Stimulated activated CD8-positive, alpha-beta memory T cell treated with anti-CD3 and anti-CD28 coated beads, Interleukin-15, amount 100 ng/mL, for 48 hours (primary cell): ENCODE measurements at regions not wholly inside any gene's neighbourhood (a gene's known extent, or its start where the extent isn't known, plus 50 kb on each side); places are given as distances from the start of the nearest gene placed in this dataset.
A peak's percentile ranks its signal among the peaks of the same experiment; 100 is the strongest.

Source experiments
- DNase-seq, 2 donors: peaks; one replicate each; pipeline ENCODE4 v3.0.0-alpha.2; 2020; ENCODE audit warnings: low read depth in 2 of 2

DNA sequence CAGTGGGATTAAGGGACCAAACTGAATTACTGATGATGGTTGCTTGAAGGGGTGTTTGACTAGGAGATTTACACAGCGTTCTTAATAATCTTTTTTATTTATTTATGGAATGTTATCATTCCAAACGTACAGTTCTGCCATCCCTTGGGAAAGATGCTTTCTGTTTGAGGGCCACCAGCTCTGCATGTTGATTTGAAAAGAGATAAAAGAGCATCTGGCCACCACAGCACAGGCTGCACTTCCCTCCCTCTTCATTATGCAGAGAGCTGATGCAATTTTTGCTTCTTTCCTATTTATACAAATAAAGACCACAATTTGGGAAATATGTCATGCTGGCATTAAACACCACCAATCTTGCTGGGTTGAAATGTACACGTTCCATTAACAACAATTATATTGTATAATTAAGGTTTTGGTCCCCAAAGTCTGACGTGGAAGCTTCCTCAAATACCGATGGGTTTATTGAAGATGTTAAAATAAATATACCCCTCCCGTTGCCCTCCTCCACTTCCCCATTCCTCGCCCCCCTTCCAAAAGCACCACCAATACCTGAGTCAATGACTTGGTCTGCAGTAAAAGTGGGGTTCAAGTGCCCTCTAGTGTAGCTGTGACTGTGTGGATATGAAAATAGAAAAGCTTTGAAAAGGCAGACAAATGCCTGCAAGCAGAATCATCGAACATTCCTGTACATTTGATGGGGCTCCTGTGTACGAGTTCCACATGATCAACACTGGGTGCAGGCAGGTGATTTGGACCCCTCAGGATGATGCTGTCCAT lies 211.9 kb downstream of the HRH4 start:
- no peak for DNase-seq

DNA sequence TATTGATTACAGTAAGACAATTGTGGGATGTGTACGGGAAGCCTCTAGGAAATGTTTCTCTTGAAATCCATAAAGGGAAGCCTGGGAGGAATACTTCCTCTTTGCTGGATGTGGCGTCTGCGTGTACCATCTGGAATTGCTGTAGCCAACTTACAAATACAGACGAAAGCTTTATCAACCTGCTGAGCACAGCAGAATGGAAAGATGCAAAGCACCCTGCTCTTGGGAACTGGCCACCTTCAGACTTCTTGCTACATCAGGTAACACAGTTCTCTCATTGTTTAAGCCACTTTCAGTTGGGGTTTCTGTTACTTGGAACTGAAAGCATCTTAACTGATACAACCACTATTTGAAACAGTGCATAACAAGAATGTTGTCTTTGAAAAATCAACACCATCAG lies 213.8 kb downstream of the HRH4 start:
- no peak for DNase-seq

DNA sequence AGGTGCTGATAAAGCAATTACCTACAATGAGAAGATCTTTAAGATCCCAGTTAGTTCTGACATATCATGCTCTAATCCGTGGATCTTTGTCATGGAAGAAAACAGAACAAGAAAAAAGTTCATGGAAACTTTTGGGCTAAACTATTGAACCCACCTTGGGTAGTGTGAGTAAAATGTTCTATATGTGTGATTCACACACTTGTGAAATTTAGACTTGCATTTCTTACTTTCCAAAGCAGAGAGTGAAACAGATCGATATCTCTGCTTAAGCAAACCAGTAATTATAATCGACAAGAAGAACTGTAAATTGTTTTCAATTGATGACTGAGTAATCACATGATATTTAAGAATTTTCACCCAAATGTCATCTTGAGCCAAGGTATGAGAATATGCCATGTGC lies 214.2 kb downstream of the HRH4 start:
- DNase-seq: no peak

DNA sequence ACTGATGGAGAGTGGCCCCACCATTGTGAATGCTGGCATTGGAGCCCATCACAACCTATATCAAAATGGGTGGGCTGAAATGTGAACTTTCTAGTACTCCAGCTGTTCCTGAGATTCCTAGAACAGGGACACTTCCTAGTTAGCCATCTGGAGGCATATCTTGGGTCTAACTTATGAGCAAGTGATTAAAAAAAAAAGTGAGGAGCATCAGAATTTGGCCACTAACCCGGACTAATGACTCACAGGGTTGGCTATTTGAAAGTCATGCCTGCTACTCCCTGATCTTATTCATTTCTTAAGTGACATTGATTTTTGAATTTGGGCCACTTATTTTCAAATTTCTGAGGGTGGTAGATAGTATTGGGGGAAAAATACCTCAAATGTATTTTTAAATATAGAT lies 216.6 kb downstream of the HRH4 start:
- DNase-seq: no peak

DNA sequence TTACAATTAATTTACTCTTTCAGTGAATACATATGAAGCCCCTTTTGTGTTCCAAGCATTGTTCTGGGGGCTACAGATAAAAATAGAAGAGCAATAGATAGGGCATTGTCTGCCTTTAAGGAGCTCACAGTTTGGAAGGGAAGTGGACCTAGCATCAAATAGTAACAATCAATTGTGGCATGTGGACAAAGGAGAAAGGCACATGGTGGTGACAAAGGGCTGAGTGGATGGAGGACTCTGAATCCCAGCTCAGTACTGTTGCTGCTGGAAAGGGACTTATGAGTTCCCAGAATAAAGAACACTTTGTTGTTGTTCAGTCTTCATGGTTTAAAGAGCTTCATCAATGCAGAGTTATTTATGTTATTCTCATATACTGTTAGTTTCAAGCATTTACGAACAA lies 217.7 kb downstream of the HRH4 start:
- DNase-seq: no peak

DNA sequence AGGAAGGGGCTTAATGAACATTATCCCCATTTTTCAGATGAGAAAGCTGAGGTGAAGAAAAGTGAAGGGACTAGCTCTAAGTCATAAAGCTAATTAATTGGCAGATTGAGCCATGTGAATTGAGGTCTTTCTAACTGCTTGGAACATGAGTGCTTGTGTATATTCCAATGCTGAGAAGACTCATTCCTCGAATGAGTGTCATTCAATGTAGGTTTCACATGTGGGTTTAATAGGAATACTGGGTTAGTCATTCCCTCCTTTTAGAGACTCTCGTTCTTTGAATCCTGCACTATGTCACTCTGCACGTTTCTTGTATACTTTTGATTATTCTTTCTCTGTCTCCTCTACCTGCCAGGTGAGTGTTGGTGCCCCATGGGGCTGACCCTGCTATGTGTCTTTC lies 218.2 kb downstream of the HRH4 start:
- DNase-seq: no peak

DNA sequence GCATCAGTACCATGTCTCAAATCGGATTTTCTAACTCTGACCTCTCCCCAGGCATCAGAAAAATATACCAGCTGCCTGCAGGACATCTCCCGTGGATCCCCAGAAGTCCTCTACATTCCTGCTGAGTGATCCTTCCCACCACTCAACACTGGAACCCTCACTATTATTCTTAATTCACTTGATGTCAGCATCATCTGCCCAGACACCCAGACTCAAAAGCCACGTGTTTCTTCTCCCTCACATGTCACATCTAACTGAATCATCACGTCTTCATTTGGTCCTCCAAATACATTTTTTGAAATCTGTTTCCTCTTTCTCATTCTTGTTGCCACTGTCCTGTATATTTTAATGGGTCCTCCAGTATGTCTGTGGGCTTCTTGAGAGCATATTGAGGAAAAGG lies 218.6 kb downstream of the HRH4 start:
- DNase-seq: no peak

DNA sequence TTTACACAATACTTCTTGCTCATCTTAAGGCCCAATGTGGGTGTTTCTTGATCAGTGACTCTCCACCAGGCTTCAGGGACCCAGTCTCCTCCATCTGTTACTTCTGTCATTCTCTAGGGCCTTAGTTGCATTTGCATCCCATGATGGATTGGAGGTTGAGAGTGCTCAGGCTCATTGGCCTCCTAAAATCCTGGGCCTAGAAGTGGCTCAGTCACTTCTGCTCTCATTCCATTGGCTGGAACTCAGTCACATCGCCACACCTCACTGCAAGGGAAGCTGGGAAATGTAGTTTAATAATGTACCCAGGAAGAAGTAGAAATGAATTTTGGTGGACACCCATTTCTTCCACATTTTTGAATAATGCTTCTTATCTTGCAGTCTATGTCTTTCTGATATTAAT lies 223.5 kb downstream of the HRH4 start:
- no peak for DNase-seq

DNA sequence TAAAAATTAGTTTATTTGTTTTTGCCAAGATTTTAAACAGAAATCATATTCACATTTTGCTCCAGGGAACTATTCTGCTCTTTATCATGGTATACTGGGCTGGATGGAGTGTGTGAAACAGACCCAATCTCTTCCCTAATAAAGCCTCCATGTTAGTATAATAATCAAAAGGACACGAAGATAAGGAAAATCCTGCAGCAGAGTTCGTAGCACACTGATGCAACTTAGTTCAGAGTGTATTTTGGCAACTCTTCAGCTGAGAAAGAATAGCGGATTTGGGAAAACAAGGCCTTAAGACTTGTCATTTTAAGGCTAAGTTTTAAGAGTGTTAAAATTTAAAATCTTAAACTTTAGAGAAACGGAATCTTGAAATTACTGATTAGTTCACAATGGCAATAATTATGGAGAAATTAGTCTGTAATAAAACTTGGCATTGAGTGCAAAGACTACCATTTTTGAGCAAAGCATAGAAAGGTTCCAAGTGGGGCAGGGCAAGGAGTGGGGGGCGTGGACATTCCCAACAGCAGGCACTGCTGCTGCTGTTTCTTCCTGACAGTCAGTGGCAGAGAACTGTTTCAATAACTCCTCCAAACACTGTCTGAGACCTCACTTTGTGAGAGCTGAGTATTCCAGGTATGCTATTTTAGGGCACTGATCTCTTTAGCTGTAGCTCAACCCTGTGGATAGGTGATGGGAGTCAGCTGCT lies 225.0 kb downstream of the HRH4 start:
- DNase-seq: no peak

DNA sequence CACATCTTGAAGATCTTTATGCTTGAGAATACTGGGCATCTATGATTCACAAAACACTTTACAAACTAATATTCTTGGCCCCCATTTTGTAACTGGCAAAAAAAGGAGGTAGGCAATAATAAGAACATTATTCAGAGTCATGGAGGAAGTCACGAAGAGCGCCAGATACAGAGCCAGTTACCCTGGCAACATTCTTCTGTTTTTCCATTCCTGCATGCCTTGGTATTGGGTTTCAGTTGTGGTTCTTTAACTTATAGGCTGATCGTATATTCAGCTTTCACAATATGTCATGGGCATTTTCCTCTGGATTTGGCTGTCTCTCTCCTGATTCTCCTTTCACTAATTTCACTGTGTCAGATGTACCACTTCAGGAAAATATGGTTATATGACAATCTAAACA lies 234.7 kb downstream of the HRH4 start:
- no peak for DNase-seq

DNA sequence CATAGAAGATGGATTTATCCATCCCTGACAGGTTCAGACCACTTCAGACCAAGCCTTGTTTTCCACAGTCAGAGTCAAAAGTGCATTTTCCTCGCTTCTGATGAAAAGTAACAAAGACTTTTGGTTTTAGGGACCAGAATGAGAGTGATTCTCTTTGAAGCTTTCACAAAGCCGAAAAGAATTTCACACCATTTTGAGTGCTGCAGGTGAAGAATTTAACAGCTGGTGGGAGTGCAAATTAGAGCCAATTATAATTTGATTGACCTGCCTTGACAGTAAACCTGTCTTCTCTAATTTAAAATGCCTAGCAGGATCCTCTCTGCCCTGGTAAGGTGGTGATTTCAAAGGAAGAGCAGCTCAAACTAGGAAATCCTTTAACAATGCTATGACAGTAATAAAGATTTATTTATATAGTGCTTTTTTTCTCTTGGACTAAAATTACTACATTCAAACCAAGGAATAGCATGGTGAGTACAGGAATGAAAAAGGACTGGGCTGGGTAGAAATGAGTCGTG lies 241.6 kb downstream of the HRH4 start:
- DNase-seq: no peak

DNA sequence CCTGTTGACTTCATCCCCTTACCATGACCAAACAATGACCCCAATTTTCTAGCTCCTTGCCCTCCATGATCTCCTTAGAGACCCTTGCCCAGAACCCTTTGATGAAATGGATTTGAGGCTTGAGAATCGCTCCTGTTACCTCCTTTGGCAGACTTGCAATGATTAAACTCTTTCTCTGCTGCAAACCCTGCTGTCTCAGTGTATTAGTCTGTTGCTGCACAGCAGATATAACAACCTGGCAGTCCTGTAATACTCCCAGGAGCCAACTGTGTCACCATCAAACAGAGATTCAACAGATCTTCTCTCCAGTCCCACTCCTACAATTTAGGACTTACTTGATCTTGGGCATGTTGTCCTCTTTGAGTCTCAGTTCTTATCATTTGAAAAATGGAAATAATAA lies 242.9 kb downstream of the HRH4 start:
- no peak for DNase-seq

DNA sequence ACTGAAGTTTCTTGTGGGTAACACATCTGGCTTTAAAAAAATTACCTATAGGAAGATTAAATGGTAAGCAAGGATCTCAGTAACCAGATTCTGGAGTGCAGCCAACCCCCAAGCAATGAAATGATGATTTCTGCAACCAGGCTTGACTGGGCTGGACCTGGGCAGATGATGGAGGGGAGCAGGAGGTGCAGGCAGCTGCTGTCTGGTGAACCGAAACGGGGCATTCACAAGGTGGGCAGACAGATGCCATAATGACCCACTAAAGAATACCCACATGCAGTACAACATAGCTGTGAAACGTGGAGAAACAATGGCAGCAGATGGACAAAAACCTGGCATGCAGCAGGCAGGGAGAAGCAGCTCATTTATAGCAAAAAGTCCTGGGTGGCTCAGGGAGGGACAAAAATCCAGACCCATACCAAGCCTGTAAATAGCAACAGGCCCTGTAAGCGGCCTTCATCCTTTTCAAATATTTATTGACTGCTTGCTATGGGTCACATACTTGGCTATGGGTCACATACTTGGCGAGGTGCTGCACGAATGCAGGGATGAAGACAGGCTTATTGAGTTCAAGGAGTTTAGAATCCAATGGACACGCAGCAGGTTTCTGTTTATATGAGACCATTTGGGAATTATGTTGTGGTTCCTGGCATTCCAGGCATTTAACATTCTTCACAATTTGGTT lies 244.7 kb downstream of the HRH4 start:
- DNase-seq: no peak

DNA sequence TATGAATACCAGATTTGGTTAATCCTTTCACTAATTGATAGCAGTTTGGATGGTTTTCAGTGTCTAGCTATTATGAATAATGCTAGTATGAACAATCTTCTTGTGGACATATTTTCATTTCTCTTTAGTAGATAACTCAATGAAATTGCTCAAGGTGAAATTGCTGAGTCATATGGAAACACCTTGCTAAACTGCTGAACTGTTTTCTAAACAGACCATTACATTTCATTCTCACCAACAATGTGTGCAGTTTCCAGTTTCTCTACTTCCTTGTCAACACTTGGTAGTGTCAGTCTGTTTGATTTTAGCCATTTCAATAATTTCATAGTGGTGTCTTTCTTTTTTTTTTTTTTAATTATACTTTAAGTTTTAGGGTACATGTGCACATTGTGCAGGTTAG lies 250.0 kb downstream of the HRH4 start:
- no peak for DNase-seq

DNA sequence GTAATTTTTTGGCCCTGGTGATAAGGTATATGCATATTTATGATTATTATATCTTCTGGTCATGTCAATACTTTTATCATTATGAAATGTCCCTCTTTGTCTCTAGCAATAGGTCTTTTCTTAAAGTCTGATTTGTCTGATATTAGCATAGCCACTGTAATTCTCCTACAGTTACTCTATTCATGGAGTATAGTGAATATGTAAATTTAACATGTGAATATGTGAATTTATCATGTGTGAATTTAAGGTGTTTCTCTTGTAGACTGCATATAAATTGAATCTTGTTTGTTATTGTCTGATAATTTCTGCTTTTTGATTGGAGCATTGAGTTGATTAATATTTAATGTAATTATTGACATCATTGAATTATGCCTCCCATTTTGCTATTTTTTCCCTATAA lies 259.4 kb downstream of the HRH4 start:
- no peak for DNase-seq

DNA sequence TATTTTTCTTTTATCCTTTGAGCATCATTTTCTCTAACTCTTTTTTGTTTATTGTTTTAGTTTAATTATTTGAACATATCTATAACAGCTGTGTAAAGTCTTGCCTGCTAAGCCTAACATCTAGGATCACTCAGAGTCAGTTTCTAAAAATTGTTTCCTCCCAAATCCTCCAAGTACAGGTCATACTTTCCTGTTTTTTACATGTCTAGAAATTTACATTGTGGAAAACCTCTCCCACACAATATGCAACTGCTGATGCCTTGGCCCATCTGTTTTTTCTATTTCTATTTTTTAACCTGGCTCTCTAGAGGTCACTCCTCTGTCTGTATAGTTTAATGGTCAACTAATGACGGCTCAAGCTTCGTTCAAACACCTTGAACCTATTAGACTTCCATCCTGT lies 261.0 kb downstream of the HRH4 start:
- no peak for DNase-seq

DNA sequence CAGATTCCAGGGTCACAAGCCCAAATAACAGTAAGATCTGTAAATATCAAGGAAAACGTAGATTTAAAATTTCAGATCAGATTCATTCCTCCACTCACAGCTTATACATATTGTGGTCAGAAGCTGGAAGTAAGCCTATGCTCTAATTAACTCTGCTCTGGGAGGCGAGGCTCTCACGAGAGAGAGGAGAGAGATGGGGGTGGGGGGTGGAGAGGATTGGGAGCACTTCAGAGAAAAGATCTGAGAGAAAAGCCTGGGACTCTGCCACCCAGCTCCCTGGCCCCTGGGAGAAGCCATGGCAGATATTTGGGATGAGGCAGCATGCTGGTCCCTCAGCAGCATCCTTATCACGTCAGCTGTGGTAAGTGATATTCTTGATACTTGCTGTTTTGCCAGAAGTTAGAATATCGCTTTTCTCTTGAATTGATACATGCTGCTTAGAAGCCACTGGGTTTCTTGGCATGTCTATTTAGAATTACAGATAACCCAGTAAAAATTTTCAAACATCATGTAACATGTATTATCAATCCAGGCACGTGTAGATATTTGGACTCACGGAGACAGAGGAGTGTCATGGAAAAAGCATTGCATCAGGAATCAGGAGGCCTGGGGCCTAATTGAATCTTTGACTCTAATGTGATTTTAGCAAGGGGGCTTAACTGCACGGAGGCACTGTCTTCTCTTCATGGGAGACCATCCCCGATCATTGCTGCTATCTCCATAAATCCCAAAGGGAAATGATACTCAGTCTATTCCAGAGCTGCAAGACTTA lies 265.4 kb downstream of the HRH4 start:
- DNase-seq: no peak

DNA sequence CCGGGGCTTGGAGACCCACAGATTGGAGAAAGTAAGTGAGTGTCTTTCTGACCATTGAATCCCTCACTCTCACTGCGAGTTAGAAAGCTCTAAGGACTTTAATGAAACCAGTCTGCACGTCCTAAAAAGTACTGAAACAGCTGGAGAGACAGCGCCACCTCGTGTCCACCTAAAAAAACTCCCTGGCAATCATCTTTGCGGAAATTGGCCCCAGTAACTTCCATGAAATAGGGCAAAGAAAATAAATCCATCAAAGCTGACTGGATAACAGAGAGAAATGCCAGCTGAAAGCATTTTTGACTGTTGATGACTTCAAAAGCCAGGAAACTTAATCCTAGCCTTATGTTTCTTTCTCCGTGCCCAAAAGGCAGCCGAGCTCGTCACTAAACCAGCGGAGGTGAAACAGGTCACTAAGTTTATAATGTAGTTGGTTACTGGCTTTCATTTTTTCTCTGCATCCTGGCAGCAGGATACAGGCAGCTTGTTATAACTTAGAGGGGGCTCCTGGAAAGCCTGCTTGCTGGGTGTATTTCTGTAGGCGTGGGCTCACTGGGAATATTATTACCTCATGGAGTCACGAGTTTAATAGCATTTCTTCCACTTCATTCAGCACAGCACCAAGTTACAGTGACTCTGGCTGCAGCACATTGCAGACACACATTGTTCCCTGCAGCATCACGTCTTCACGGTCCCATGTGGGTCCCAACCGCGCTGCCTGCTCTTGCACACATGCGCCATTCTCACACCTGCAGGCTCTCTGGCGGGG lies 266.5 kb downstream of the HRH4 start:
- DNase-seq: peak; percentile 11 to 12

DNA sequence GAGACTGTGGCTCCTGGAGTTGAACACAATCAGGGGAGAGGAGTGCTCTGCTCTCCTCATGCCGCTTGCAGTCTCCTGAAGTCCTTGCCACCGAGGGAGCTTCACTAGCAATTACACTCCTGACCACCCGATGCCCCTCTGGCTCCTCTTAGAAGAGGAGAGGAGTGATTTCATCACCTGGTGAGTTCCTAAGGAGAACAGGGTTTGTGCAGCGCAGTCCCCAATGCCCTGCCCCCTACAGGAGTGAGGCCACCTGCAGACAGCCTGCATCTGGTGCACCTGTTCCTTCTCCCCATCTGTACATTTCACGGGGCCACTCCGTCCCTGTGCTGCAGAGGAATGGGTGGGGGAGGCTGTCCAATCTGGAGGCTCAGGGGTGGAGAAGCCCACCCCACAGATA lies 267.2 kb downstream of the HRH4 start:
- DNase-seq: no peak

DNA sequence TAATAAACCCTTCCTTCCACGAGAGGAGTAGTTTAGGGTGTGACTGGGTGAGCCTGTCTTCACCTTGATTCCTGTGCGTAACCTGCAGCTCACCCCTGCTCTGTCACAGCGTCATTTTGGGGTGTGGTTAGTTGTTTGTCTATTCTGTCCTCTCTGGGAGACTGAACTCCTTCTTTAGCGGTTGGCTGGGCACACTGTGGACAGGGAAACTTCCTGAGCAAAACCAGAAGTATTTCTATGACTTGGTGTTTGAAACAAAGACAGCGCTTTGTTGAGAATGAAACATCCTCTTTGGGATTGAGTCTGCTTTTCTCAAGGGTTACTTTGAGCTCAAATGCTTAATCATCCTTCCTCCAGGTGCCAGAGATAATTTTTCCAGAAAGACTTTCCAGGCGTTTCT lies 270.7 kb downstream of the HRH4 start:
- no peak for DNase-seq

DNA sequence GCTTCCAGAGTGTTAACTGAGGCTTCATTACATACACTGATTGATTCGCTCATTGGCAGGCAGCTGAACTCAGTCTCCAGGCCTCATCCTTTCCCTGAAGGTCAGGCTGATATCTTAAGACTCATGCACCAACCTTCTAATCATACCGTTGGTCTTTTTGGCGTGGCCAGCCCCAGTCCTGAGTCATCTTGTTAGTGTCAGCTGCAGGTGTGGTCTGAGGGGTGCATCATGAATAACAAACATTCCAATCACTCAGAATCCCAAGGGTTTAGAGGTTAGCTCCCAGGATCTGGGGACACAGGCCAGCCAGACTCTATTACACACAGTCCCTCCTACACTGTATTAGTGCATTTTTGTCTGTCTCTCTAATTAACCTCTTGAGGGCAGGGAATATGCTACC lies 271.5 kb downstream of the HRH4 start:
- DNase-seq: no peak
